ENCODE measurements at regions not wholly inside any gene's neighbourhood (a gene's known extent, or its start where the extent isn't known, plus 50 kb on each side); places are given as distances from the start of the nearest gene placed in this dataset.

GRCh38 chr1:9179463-9180110 is 50.7 kb upstream of the GPR157 start:
- Histone ChIP-seq H3K27me3 (peaks cover 5% of the 10 kb centered on the region), H3K9ac (ENCODE audit: low read depth in 2 of 2, low read length in 2 of 2) (no peak overlapping the region), H3K27ac (peak overlapping the region; percentile 18), H3K4me3 (no peak overlapping the region), H3K9me3 (no peaks in the 10 kb centered on the region), H3K36me3 (no peaks in the 10 kb centered on the region), H3K4me1 (peaks cover 14% of the 10 kb centered on the region)
- no peak for DNase-seq
- no peak for TF ChIP-seq CTCF (IDR thresholded peaks at IDR 0.05)
- intact Hi-C loops (cut with DNase I): no loop called here

GRCh38 chr1:9180111-9180819 is 51.4 kb upstream of the GPR157 start:
- intact Hi-C loops (cut with DNase I): no loop called here
- H3K27me3 ChIP-seq: peaks cover 5% of the 10 kb centered on the region
- H3K4me1 ChIP-seq: peaks cover 14% of the 10 kb centered on the region
- peak overlapping the region; percentile 18 for H3K27ac ChIP-seq
- no peak for TF ChIP-seq CTCF (IDR thresholded peaks at IDR 0.05)
- no peak overlapping the region for H3K4me3 ChIP-seq
- H3K36me3 ChIP-seq: no peaks in the 10 kb centered on the region
- DNase-seq: no peak
- H3K9ac ChIP-seq (ENCODE audit: low read depth in 2 of 2, low read length in 2 of 2): peak overlapping the region; percentile 7 to 76
- no peaks in the 10 kb centered on the region for H3K9me3 ChIP-seq

- peaks cover 5% of the 10 kb centered on the region for H3K27me3 ChIP-seq
- no peaks in the 10 kb centered on the region for H3K9me3 ChIP-seq
- peak; percentile 98 for TF ChIP-seq CTCF (IDR thresholded peaks at IDR 0.05)
- H3K9ac ChIP-seq (ENCODE audit: low read depth in 2 of 2, low read length in 2 of 2): peak overlapping the region; percentile 76 to 83
- H3K4me3 ChIP-seq: peak overlapping the region; percentile 77
- H3K27ac ChIP-seq: no peak overlapping the region
- intact Hi-C loops (cut with DNase I): no loop called here
- peak; percentile 81 for DNase-seq
- no peaks in the 10 kb centered on the region for H3K36me3 ChIP-seq
- H3K4me1 ChIP-seq: peaks cover 14% of the 10 kb centered on the region
Measured at GRCh38 chr1:9181176-9181906, 52.4 kb upstream of the GPR157 start.

- Histone ChIP-seq H3K4me1 (peaks cover 14% of the 10 kb centered on the region), H3K9me3 (no peaks in the 10 kb centered on the region), H3K9ac (ENCODE audit: low read depth in 2 of 2, low read length in 2 of 2) (peak overlapping the region; percentile 76 to 83), H3K27ac (no peak overlapping the region), H3K36me3 (no peaks in the 10 kb centered on the region), H3K4me3 (peak overlapping the region; percentile 77), H3K27me3 (peaks cover 5% of the 10 kb centered on the region)
- DNase-seq: peak; percentile 62
- TF ChIP-seq CTCF (IDR thresholded peaks at IDR 0.05): peak; percentile 10
- intact Hi-C loops (cut with DNase I): no loop called here
Measured at GRCh38 chr1:9181990-9182783, 52.4 kb upstream of the H6PD start.

- Histone ChIP-seq H3K9me3 (no peaks in the 10 kb centered on the region), H3K36me3 (no peaks in the 10 kb centered on the region), H3K27ac (no peak overlapping the region), H3K27me3 (peaks cover 5% of the 10 kb centered on the region), H3K9ac (ENCODE audit: low read depth in 2 of 2, low read length in 2 of 2) (peak overlapping the region; percentile 76 to 83), H3K4me1 (peaks cover 14% of the 10 kb centered on the region), H3K4me3 (peak overlapping the region; percentile 77)
- no peak for TF ChIP-seq CTCF (IDR thresholded peaks at IDR 0.05)
- intact Hi-C loops (cut with DNase I): no loop called here
- no peak for DNase-seq
Measured at GRCh38 chr1:9182784-9183257, 51.8 kb upstream of the H6PD start.

Data from colonic mucosa (tissue), 4 donors.